ENCODE measurements at regions not wholly inside any gene's neighbourhood (a gene's known extent, or its start where the extent isn't known, plus 50 kb on each side); places are given as distances from the start of the nearest gene placed in this dataset.
A peak's percentile ranks its signal among the peaks of the same experiment; 100 is the strongest.

DNA sequence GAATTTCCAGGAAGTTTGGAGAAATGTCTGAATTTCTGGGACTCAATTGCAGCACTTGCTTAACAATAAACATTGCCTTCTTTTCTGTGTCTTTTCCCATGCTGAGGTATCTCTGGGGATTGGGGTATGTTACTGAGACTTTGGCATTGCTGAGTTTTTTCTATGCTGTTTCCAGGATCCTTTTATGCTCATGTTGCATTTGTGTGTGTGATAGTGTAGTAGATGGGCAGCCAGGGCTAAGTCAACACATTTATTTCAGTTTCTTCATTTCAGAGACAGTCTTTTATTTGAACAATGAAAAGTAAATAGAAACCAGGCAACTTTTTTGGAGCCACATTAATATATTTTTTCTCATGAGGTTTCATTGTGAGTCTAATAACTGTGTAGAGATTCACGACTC is 1160.3 kb upstream of the TMEM132C start:
- TF ChIP-seq, protein P1, sequence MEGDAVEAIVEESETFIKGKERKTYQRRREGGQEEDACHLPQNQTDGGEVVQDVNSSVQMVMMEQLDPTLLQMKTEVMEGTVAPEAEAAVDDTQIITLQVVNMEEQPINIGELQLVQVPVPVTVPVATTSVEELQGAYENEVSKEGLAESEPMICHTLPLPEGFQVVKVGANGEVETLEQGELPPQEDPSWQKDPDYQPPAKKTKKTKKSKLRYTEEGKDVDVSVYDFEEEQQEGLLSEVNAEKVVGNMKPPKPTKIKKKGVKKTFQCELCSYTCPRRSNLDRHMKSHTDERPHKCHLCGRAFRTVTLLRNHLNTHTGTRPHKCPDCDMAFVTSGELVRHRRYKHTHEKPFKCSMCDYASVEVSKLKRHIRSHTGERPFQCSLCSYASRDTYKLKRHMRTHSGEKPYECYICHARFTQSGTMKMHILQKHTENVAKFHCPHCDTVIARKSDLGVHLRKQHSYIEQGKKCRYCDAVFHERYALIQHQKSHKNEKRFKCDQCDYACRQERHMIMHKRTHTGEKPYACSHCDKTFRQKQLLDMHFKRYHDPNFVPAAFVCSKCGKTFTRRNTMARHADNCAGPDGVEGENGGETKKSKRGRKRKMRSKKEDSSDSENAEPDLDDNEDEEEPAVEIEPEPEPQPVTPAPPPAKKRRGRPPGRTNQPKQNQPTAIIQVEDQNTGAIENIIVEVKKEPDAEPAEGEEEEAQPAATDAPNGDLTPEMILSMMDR (IDR thresholded peaks at IDR 0.05; ENCODE audit: insufficient read depth, low read depth, low read length, missing control alignments), result no peak
- H3K4me3 ChIP-seq (ENCODE audit: low read length), result no peak overlapping the region
- DNase-seq (ENCODE audit: low read depth), result no peak

DNA sequence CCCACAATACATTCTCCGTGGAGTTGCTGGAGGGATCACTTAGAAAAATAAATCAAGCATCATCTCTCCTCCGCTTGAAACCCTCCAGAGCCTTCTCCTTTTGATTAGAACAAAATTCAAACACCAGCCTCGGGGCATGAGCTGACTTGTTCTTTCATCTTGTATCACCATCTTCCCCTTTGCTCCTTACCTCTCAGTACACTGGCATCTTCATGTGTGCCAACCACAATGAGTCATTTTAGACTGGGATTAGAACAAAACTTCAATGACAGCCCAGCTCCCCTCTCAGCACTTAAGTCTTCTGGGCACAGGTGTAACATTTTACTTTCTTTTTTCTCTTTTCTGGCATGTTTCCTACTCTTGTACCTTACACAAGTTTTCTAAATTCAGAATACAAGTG is 1159.2 kb upstream of the TMEM132C start:
- TF ChIP-seq, protein P1 (IDR thresholded peaks at IDR 0.05; ENCODE audit: insufficient read depth, low read depth, low read length, missing control alignments), result no peak
- peak; percentile 92 for DNase-seq (ENCODE audit: low read depth)
- H3K4me3 ChIP-seq (ENCODE audit: low read length), result no peak overlapping the region

- DNase-seq (ENCODE audit: low read depth), result peak; percentile 76
- no peak overlapping the region for H3K4me3 ChIP-seq (ENCODE audit: low read length)
- TF ChIP-seq, protein P1 (IDR thresholded peaks at IDR 0.05; ENCODE audit: insufficient read depth, low read depth, low read length, missing control alignments), result peak; percentile 80
Observed at GRCh38 chr12:127108360-127109215, 1158.4 kb upstream of the TMEM132C start.

DNA sequence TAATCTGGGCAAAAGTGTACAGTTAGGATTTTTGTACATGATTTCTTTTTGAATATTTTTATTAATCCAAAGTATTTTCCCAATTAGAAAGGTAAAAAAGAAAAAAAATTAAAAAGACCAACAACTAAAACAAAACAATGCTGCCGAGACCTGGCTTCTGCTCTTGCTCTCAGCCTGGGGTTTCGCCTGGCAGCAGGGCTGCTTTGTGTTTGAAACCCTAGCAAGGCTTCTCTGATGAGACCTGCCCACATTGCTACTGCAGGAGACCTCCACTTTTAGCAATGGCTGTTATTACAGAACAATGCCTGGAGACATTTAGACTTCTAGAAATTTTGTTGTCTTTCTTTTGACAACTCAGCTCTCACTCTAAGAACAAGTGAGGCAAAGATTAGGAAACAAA is 1153.0 kb upstream of the TMEM132C start:
- TF ChIP-seq, protein P1 (IDR thresholded peaks at IDR 0.05; ENCODE audit: insufficient read depth, low read depth, low read length, missing control alignments), result no peak
- no peak for DNase-seq (ENCODE audit: low read depth)

GRCh38 chr12:127115468-127116035 is 1151.4 kb upstream of the TMEM132C start:
- DNase-seq (ENCODE audit: low read depth), result peak; percentile 46
- no peak overlapping the region for H3K4me3 ChIP-seq (ENCODE audit: low read length)
- TF ChIP-seq, protein P1 (IDR thresholded peaks at IDR 0.05; ENCODE audit: insufficient read depth, low read depth, low read length, missing control alignments), result no peak

More for the DNA sequence above, 1153.0 kb upstream of the TMEM132C start:
- no peak overlapping the region for H3K4me3 ChIP-seq (ENCODE audit: low read length)

GRCh38 chr12:127118251-127118650 is 1148.7 kb upstream of the TMEM132C start:
- no peak for DNase-seq (ENCODE audit: low read depth)
- no peak overlapping the region for H3K4me3 ChIP-seq (ENCODE audit: low read length)
- TF ChIP-seq, protein P1 (IDR thresholded peaks at IDR 0.05; ENCODE audit: insufficient read depth, low read depth, low read length, missing control alignments), result no peak

Measured in epithelial cell of esophagus (primary cell).